ENCODE measurements at regions not wholly inside any gene's neighbourhood (a gene's known extent, or its start where the extent isn't known, plus 50 kb on each side); places are given as distances from the start of the nearest gene placed in this dataset.

GRCh38 chr10:78820007-78820362 is 248.8 kb upstream of the ZMIZ1 start:
- TF ChIP-seq CTCF (IDR thresholded peaks at IDR 0.05; ENCODE audit: insufficient read depth, missing control alignments) = no peak
- no peak for FAIRE-seq

DNA sequence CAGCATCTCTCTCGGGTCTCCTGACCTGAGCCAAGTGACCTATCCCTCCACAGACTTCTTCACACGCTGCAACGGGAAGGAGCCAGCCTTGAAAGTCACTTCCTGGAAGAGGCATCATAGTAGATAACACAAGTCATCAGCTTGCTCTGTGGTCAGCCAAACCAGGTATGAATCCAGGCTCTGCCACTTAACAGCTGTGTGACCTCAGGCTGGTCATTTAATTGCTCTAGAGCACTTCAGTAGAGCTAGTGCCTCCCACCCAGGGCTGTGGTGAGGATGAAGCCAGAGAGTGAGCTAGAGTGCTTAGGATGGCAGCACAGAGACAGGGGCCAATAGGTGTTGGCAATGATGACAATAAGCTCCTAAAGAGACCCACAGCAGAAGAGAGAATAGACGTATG is 247.7 kb upstream of the ZMIZ1 start:
- TF ChIP-seq CTCF (IDR thresholded peaks at IDR 0.05; ENCODE audit: insufficient read depth, missing control alignments) = no peak
- DNase-seq (ENCODE audit: insufficient read length, low spot score) (no peak), FAIRE-seq (no peak)

More at GRCh38 chr10:78820007-78820362, 248.8 kb upstream of the ZMIZ1 start:
- no peak for DNase-seq (ENCODE audit: insufficient read length, low spot score)

GRCh38 chr10:78828647-78829539 is 239.9 kb upstream of the ZMIZ1 start:
- no peak for DNase-seq (ENCODE audit: insufficient read length, low spot score)
- TF ChIP-seq CTCF (IDR thresholded peaks at IDR 0.05; ENCODE audit: insufficient read depth, missing control alignments) = no peak
- no peak for FAIRE-seq

DNA sequence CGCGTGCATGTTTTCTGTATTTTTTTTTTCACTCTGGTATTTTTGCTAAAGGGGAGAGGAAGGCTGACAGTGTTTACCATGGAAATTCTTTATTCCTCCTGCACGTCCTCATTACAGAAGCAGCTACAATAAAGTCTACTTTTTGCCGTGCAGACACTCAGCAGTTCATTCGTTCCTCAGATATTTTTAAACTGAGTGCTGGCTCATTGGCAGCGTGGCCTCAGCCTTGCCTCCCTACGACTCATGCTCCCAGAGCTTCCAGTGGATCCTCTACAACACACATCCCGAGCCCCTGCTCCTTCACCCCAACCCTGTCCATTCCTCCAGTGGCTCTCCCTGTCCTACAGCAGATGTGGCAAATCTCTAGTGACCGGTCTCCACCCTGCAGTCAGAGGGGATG is 239.2 kb upstream of the ZMIZ1 start:
- no peak for FAIRE-seq
- DNase-seq (ENCODE audit: insufficient read length, low spot score) = no peak
- TF ChIP-seq CTCF (IDR thresholded peaks at IDR 0.05; ENCODE audit: insufficient read depth, missing control alignments) = no peak

GRCh38 chr10:78830062-78830975 is 238.4 kb upstream of the ZMIZ1 start:
- DNase-seq (ENCODE audit: insufficient read length, low spot score) (no peak), FAIRE-seq (no peak)

GRCh38 chr10:78830976-78831375 is 237.8 kb upstream of the ZMIZ1 start:
- no peak for TF ChIP-seq CTCF (IDR thresholded peaks at IDR 0.05; ENCODE audit: insufficient read depth, missing control alignments)
- FAIRE-seq = no peak

More at GRCh38 chr10:78830062-78830975, 238.4 kb upstream of the ZMIZ1 start:
- TF ChIP-seq CTCF (IDR thresholded peaks at IDR 0.05; ENCODE audit: insufficient read depth, missing control alignments) = no peak

More at GRCh38 chr10:78830976-78831375, 237.8 kb upstream of the ZMIZ1 start:
- no peak for DNase-seq (ENCODE audit: insufficient read length, low spot score)

Measured in D721Med (cell line).